Activated CD8-positive, alpha-beta memory T cell treated with anti-CD3 and anti-CD28 coated beads, Interleukin-2, amount 50 U/mL, for 1 hour (primary cell): ENCODE measurements at regions not wholly inside any gene's neighbourhood (a gene's known extent, or its start where the extent isn't known, plus 50 kb on each side); places are given as distances from the start of the nearest gene placed in this dataset.
"Not testable (repeated sequence)": the region's sequence is repeated elsewhere in the genome, so short reads cannot be mapped to it uniquely, and the experiment has no call there.

ENCODE experiments used
- DNase-seq: peaks from one replicate; pipeline ENCODE4 v3.0.0-alpha.2; 2020; ENCODE audit errors: extremely low read depth

DNA sequence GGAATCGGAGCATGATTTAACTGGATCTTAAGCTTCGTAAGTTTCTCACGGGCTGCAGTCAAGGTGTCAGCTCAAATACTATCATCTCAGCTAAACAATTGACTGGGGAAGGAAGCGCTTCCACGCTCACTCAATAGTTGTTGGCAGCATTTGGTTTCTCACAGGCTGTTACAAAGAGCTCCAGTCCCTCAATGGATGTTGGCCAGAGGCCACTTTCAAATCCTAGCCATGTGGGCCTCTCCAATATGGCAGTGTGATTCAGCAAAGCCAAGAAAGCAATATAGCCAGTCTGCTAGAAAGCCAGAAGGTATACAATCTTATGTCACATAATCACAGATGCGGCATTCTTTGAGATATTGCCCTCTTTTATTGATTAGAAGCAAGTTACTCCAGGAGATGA, 98.3 kb upstream of the PHACTR1 start:
- no peak for DNase-seq

DNA sequence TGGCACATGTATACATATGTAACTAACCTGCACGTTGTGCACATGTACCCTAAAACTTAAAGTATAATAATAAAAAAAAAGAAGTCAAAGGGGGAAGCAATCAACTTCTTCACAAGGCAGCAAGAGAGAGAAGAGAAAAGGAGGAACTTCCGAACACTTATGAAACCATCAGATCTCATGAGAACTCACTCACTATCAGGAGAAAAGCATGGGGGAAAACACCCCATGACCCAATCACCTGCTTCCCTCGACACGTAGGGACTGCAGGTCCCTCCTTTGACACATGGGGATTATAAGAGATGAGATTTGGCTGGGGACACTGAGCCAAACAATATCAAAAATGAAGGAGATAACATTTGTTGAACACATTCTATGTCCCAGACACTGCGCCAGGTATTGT, 94.8 kb upstream of the PHACTR1 start:
- DNase-seq = no peak

DNA sequence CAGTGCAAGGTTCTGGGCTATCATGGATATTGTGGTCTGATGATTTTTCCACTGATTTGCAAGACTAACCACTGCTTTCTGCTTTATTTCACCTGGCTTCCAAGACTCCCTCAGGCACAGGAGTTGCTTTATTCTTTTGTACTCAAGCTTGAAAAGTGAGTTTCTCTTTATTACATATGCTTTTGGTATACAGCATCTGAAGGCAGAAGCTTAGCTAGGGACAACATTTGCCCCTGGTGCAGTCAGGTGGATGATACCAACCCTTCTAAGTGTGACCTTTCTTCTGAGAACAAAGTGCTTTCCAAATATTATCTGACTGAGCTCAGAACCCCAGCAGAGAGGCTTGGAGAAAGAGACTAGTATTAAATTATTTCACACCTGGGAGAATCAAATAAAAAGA, 94.0 kb upstream of the PHACTR1 start:
- DNase-seq = no peak

- DNase-seq = no peak
Measured at GRCh38 chr6:12624142-12624837, 92.3 kb upstream of the PHACTR1 start.

DNA sequence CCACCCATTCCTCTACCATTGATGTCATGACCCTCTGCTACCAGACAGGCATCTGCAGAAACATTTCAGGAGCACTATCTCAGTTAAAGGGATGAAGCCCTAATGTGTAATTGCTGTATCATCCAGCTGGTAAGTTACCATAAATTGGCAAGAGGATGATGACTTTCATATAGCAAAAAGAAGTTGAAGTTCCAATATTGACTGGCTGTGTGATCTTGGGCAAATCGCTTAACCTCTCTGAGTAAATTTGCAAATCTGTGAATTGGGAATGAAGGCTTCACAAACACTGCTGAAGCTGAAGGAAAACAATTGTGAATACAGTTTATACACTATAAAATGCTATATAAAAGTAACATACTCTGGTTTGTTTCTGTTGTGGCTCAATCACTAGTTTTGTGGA, 89.5 kb upstream of the PHACTR1 start:
- DNase-seq = no peak

DNA sequence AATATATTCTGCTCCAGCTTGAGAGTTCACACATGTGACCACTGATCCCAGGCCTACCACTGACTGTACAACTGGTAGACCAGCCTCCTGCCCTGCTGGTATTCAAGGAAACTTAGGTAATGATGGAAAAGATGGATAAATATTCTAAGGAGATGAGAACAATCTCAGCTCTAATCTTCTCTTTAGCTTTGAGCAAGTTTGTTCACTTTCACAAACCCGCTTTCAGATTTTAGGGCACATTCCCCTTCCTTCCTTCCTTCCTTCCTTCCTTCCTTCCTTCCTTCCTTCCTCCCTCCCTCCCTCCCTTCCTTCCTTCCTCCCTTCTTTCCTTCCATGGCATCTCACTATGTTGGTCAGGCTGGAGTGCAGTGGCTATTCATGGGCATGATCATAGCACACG, 88.2 kb upstream of the PHACTR1 start:
- no peak for DNase-seq

- not testable (repeated sequence) for DNase-seq
Measured at GRCh38 chr6:12633746-12634145, 82.8 kb upstream of the PHACTR1 start.

GRCh38 chr6:12635375-12635774, 81.2 kb upstream of the PHACTR1 start:
- DNase-seq = no peak

GRCh38 chr6:12635813-12636212, 80.8 kb upstream of the PHACTR1 start:
- DNase-seq = no peak

- no peak for DNase-seq
Measured at GRCh38 chr6:12636336-12636735, 80.2 kb upstream of the PHACTR1 start.

DNA sequence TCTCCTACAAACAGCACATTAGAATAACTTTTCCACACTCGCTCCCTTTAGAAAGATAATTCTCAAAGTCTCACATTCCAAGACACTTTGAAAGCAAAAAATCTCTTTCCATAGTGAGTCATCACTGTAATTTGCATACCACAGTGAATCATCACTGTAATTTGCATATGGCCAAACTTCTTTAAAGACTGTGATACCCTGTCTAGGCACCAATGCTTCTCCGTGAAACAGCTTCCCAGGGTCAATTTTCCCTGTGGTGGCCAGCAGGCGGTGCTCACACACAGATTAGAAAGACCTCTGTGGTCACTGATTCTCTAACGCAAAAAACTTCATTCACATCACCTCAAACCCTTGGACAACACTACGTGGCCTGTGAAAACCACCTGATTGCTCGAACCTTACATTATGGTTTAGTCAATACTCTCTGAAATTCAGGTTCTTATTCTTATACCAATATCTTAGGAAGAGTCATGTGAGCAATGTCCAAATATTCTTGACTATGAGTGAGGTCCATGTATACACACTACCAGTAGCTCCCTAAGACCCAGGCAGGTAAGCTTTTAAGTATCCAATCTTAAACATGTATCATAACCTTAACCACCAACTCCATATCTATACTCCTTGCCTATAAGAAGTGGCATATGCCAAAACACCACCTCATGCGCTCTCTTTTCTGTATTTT, 78.5 kb upstream of the PHACTR1 start:
- DNase-seq = no peak

- DNase-seq = no peak
Measured at GRCh38 chr6:12640438-12640837, 76.1 kb upstream of the PHACTR1 start.

GRCh38 chr6:12641785-12642184, 74.8 kb upstream of the PHACTR1 start:
- not testable (repeated sequence) for DNase-seq

GRCh38 chr6:12645941-12646340, 70.6 kb upstream of the PHACTR1 start:
- no peak for DNase-seq

GRCh38 chr6:12648171-12648570, 68.4 kb upstream of the PHACTR1 start:
- DNase-seq = no peak

DNA sequence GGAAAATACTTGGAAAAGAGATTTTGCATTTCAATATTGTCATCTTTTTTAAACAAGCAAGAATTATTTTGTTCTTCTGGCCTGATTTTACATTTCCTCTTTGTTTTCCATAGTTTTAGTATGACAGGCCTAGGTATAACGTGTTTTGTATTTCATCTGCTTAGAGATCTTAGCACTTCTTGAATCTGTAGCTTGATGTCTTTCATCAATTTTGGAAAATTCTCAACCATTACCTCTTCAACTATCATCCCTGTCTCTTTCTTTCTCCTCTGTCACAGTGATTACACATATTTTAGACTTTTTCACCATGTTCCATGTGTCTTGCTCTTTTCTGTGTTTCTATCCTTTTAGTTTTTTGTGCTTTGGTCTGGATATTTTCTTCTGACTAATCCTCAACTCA, 67.2 kb upstream of the PHACTR1 start:
- DNase-seq = no peak

DNA sequence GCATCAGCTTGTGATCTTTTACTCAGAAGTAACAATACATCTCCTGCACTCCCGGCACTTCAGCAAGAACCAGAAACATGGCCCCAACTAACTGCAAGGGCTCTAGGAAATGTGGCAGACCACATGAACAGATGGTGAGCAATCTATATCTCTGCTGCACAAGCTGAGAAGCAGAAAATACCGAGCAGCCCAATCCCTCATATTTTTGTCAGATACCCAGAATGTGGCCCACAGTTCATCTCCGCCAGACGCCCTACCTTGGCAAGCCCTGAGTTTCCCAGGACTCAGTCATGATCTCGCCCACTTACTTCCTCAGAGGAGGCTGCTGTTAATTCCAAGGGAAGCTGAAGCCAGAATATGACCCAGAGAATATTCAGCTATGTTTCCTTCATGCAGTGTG, 63.1 kb upstream of the PHACTR1 start:
- no peak for DNase-seq

- no peak for DNase-seq
Measured at GRCh38 chr6:12654107-12654506, 62.5 kb upstream of the PHACTR1 start.

GRCh38 chr6:12654514-12654913, 62.1 kb upstream of the PHACTR1 start:
- DNase-seq = no peak

DNA sequence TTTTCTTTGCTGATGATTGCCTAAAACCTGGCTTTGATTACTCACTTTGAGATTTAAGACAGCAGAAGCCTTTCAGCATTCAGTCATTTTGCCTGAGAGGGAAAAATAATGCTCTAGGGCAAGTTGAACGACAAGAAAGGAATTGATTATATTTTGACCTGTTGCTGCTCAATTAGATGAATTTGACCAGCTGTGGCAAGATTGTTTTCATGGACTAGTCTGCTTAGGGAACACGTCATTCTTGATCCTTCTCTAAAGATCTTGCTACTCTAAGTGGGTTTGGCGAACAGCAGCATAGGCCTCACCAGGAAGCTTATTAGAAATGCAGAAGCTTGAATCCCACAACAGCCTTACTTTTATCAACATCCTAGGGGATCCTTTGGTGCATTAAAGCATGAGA, 59.7 kb upstream of the PHACTR1 start:
- no peak for DNase-seq

GRCh38 chr6:12657884-12658283, 58.7 kb upstream of the PHACTR1 start:
- no peak for DNase-seq

DNA sequence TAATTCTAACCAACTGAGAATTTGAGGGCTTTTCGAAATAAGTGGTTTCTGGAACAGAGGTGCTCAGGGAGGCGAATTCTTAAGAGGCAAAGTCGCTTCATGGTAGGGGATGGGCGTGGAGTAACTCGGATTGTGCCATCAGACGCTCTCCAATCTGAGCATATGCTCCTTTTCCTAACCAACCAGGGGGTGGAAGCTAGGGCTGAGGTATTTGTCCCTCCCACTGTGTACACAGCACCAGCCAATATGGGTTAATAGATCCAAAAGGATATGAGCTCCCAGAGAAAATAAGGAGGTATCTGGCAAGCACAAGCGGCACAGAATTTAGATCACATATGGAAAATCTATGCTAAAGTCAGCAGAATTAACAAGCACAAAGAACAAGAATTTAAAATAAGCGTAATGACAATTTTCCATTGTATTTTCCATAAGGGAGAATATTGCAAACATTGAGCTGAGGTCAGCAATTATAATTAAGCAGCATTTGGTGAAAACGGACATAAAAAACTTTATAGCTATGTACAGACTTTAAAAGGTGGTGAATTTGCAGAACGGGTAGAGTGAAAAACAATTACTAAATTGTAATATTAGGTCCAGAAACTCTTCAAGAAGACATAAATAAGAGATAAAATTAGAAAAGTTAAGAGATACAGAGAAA, 55.0 kb upstream of the PHACTR1 start:
- no peak for DNase-seq
